ENCODE measurements at regions not wholly inside any gene's neighbourhood (a gene's known extent, or its start where the extent isn't known, plus 50 kb on each side); places are given as distances from the start of the nearest gene placed in this dataset.
A peak's percentile ranks its signal among the peaks of the same experiment; 100 is the strongest.
"Not testable (repeated sequence)": the region's sequence is repeated elsewhere in the genome, so short reads cannot be mapped to it uniquely, and the experiment has no call there.

DNA sequence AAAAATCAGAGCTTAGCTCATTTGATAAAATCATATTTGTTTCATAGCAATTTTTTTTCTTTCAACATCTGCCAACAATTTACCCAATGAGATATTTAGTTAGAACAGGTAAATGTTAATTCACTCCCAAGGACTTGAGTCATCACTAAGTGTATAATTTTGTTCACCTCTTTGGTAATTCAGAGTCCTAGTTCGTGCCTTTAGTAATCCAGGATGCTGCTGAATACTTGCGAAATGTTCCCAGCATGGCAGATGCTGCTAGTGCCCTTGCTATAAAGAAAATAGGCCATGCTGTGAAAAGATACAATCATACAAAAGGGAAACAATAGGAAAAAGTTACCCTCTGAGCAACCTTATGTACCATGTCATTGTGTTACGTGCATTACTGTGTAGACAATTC is 210.5 kb downstream of the CSNK1G3 start:
- DNase-seq: no peak

DNA sequence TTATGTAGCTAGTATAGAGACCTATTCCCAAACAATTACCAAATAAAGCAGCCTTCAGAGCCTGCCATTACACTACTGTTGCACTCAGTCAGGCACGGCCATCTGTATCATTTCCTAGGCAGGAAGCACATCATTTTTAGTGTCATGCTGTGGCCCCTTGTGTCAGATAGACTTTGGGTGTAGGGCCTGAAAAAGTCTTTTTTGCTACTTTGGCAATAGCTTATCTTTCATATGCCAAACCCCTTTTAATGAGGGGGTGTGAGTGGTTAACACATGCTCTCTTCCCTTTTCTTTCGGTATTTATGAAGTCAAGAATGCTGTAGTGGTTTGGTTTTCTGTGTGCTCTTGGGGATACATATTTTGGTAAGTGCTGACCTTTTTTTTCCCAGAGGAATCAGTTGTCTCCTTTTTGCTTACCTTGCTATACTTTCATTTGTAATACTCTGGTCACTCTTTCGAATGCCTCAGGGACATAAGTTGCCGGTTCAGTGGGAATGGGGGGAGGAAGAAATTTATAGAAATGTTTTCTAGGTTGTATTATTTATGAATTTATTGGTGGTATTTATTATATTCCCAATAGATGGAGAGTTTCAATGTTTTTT is 209.8 kb downstream of the CSNK1G3 start:
- no peak for DNase-seq

DNA sequence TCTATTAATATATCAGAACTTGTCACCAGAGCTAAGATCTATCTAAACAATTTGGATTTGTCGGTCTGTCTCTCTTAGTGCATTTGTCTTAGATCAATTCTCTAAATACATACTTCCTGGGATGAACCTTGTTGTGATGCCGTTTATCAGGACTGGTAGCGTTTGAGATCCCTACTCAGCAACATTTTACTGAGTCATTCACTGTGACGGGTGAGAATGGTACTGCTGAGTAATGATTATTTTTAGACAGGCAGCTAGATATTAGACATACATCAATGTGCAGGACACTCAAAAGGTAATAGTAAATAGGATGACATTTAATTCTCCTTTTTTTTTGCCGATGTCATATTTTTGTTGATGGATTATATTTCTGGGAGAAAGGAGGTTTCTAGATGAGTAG is 209.0 kb downstream of the CSNK1G3 start:
- no peak for DNase-seq

DNA sequence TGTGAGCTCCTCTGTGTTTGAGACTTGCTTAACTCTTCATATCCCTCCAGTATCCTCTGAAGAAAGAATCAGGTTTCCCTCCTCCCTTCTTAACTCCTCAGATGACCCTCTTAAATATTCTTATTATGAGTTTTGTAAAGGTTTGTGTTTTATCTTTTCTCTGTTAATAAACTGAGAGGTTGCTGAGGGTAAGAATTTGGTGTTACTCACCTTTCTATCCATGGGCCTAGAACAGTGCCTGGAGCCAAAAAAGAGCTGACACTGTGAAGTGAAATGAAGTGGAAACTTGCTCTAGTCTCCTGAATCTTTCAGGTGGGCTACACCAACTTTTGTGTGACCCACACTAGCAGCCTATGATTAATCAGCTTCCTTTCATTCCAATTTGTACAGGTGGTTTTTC is 208.4 kb downstream of the CSNK1G3 start:
- DNase-seq: no peak

DNA sequence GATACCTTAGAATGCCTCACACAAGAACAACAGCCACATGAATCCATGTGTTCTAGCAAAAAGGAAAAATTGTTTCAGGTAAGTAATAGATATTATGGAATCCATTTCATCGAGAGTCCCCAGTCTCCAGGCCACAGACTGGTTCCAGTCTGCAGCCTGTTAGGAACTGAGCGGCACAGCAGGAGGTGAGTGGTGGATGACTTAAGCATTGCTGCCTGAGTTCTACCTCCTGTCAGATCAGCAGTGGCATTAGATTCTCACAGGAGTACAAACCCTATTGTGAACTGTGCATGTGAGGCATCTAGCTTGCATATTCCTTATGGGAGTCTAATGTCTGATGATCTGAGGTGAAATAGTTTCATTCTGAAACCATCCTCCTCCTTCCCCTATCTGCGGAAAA is 207.0 kb downstream of the CSNK1G3 start:
- no peak for DNase-seq

DNA sequence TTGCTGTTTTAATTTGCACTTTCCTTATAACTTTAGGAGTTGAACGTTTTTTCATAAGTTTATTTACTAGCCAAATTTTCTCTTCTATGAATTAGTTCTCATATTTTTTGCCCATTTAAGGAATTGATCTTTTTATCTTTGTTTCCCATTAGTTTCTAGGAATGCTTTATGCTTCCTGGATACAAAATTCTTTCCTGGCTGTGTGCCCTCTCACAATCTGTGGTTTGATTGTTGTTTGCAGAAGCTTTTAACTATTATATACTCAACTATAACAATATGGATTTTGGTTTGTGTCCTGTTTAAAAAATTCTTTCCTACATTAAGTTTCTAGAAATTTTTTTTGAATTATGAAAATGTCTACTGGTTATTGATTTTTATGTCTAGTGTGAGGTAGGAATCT is 206.3 kb downstream of the CSNK1G3 start:
- DNase-seq: no peak

DNA sequence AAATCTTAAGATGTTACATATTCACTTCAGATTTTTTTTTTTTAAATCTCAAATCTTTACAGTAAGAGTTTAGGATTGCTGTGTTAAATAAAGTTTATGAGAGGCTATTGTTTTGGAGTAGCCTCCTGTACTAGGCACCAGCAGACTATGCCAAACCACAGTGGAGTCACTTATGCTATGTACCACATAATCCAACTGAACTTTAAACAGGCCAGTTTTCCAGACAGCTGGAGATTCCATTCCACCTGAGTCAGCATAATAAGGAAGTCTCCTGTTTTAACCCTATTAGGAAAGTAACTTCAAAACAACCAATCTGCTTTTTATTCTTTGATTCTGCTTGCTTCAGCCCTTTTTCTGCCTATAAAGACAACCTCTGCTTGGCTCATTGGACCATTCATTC is 205.2 kb downstream of the CSNK1G3 start:
- no peak for DNase-seq

DNA sequence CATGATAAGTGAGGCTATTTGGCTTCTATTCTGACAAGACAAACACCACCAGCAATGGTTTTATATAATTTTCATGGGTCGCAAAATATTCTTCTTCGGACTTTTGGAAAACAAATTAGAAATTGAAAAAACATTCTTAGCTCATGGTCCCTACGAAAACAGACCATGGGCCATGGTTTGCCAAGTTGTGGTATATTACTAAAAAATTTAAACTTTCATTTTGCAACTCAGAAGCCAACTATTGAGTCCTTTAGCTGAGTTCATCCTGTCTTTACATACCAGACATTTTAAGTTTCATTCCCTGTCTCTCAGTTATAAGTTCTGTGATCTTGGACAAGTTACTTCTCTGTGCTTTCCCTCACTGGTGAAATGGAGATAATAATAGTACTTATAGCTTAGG is 198.1 kb downstream of the CSNK1G3 start:
- no peak for DNase-seq

DNA sequence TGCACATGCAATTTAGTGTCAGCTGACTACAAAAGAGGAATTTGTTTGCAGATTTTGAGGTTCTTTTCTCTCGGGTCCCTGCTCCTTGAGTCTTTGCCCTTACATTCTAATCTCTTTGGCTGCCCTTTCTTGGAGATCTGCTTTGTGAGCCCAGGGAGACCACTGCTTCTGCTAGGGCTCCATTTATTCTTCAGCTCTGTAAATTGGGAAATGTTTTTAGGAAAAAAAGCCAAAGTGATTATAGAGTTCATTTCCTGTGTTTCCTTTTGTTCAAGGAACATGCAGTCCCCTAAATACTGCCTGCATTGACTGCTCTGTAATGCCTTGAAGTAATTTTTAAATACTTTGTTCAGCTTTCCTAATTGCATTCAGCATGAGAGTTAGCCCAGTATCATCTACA is 197.4 kb downstream of the CSNK1G3 start:
- DNase-seq: no peak

DNA sequence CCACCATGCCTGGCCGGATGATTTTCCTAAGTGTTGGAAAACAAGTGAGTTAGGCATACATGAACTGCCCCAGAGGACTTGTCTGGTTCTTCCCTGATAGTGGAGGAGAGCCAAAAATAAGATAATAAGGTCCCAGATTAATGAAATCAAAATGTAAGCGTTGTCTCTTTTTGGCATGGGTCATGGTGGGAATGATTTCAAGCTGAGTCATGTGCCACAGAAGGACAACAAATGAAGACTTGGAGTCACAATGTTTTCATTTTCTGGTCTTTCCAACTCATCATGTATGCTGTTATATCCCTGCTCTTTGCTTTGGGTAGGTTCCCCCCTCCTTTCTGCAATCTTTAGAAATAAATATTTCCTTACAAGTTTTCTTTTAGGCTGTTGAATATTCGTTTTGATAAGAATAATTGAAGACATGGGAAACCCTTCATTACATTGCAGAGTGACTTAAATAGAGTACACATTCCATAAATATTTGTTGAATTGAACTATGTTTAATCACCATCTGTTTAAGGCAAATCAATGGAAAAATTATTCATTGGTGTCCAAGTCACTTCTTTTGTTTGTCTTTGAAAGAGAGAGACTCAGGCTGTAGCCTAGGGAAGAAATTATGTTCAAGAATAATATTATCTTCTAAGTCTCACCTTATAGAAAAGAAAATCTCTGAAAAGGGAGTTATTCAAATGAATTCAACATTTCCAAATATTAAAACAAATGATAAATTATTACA is 196.3 kb downstream of the CSNK1G3 start:
- no peak for DNase-seq

DNA sequence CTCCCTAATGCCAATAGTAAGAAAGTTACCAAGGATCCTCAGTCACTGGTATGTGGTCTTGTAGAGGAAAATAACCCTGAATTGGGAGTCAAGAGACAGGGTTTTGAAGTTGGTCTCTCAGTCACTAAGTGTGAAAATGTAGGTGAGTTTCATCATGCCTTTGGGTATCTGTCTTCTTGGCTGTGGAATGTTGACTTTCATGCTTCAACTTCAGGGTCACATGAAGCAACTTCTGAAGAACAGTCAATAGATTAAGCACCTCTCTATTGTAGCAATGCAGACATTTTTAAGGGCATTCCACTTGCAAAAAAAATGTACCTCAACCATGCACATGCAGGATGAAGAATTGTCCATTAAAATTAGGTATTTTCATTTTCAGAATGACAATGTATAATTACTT is 194.6 kb downstream of the CSNK1G3 start:
- DNase-seq: no peak

DNA sequence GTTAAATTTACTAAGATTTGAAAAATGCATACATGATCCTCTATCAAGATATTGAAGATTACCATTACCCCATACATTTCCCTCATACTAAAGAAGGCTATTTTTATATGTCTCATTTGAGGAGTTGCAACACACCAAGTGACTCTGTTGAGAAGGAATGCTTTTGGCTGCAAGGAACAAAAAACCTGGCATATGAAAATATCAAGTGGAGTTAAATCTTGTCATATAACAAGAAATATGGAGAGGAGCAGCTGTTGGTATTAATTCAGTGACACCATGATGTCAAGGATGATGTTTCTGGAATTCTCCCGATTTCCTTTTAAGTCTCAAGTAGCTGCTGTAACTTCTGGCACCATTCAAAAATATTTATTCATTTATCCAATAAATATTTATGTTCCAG is 193.8 kb downstream of the CSNK1G3 start:
- no peak for DNase-seq

DNA sequence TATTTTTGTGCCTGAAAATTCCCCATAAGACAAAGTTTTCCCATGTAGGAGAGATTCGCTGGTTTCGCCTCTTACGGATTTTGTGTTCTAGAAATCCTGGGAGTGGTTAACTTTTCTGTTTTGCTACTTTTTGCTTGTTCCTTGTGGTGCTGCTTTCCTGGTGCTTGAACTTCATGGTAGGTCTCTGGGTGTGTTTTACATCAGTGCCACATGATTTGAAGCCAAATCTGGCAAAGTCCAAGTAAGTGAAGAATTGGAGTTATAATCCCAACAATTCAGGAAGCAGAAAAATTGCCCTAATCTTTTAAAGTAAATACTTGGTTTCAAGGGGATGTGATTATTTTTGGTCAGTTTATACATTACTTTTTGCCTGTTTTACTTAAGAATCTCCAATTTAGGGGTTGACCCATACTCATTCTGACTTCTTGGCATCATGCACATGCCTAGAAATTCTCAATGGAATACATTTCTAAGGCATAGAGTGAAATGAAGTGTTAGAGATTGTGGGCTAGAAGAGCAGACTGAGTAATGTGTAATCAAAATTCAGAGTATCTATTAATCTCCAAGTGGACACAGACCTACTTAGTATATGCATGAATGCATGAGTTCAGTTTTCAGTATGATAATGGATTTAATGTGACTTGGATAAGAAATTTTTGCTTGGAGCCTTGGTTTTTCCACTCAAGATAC is 189.7 kb downstream of the CSNK1G3 start:
- no peak for DNase-seq

DNA sequence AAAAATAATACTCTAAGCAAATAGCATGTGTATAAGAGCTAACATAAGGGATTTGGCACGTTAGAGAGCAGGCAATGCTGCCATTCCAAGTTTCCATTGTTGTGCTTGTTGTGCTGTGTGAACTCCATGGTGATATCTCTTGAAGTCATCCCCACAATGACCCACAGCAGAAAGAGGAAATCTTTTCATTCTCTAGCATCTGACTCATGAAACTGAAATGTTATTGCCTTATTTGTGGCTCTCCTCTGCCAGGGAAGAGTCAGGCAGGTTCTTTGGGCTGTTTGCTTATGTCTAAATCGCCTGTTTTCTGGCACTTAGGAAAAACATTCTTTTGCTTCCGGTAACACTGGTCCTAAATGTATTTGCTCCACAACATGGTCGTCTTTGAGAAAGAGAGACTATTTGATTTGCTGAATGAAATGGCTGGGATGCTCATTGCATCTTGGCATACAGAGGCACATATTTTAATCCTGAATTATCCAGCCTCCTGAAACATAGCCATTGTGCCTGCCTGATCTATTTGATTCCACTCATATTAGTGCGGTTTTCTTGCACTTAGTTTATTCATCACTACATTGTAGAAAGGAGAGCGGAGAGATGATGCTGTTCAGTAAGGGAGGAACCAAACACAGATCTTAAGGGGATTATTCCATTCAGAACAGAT is 188.8 kb downstream of the CSNK1G3 start:
- DNase-seq: no peak

DNA sequence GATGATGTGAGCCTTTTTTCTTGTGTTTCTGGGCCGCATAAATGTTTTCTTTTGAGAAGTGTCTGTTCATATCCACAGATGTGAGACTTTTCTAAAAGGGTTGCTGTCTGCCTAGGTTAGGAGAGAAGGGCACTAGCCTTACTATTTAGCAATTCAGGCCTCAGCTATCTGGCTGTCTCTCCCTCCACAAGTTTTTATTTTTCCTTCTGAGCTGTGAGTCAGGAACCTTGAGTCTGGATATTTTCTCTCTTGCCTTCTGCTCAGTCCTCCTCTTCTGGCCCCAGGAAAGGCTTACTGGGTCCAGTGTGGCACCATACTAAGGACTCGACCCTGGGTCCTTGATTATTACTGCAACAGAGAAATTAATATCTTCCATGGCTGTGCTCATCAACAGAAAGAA is 187.6 kb downstream of the CSNK1G3 start:
- DNase-seq: no peak

DNA sequence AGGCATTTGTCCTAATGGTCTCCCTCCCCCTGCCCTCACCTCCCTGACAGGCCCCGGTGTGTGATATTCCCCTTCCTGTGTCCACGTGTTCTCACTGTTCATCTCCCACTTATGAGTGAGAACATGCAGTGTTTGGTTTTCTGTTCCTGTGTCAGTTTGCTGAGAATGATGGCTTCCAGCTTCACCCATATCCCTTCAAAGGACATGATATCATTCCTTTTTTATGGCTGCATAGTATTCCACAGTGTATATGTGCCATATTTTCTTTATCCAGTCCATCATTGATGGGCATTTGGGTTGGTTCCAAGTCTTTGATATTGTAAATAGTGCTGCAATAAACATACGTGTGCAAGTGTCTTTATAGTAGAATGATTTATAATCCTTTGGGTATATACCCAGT is 187.0 kb downstream of the CSNK1G3 start:
- DNase-seq: not testable (repeated sequence)

DNA sequence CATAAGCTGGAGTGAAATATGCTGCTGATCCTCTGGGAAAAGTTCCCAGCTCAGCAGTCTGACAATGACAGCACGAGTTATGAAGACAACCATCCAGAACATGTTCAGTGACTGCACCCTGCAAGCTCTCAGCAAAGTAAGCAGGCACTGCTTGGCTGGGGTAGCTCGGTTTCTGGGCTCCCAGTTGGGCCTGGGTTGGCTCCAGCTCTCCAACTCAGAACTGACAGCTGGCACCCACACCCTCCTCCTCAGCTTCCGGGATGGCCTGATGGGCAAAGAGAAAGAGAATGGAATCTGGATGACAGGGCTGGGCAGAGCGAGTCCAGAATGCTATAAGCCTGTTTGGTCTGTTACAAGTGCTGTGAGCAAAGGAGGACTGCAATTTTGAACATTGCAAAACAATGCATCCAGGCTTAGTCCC is 185.0 kb downstream of the CSNK1G3 start:
- DNase-seq: no peak

DNA sequence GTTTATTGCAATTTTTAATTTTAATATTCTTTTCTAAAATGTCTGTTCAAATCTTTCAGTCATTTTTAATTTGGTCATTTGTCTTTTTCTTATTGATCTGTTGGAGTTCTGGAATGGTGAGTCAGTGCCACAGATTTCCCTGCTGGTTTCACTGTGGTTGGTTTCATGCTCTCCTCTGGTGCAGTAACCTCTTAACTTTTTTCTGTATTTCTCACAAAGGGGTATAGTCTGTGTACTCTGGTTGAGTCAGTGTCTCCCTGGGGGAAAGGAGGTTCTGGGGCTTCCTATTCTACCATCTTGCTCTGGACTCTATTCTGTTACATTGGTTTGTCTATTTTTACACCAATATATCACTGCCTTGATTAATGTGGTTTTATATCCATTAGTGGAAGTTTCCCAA is 178.8 kb downstream of the CSNK1G3 start:
- no peak for DNase-seq

DNA sequence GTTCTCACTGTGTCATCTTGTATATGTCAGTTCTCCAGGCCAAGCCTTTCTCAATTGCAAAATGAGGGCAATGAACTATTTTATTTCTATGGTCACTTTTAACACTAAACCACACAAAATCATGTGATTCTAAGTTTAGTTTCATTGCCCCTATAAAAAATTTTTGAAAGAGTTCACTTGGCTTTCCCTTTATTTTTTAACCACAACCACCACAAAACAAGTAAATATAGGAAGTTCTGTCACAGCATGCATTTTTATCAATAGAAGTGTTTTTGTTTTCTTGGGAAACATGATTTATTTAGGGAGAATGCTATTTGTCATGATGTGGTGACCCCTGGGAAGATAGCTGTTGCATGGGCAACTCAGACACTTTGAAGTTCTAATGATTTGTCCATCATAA is 169.1 kb downstream of the CSNK1G3 start:
- DNase-seq: no peak

DNA sequence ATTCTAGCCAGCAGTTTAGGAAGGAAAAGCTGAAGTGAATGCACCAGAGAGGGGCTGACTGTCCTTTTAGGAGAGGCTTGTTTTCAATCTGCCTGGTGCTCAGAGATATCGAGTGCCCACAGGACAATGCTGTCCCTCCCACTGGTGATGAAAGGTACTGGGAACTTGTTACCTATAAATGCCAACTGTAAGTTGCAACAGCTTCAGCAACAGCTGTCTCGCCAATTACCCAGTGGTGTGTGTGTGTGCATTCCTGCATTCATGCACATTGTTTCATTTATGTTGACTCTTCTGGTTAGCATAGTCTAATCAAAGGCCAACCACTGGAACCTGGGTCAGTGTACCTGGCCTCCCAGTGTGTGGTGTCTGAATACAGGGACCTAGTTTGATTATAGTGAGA is 161.1 kb downstream of the CSNK1G3 start:
- no peak for DNase-seq

DNA sequence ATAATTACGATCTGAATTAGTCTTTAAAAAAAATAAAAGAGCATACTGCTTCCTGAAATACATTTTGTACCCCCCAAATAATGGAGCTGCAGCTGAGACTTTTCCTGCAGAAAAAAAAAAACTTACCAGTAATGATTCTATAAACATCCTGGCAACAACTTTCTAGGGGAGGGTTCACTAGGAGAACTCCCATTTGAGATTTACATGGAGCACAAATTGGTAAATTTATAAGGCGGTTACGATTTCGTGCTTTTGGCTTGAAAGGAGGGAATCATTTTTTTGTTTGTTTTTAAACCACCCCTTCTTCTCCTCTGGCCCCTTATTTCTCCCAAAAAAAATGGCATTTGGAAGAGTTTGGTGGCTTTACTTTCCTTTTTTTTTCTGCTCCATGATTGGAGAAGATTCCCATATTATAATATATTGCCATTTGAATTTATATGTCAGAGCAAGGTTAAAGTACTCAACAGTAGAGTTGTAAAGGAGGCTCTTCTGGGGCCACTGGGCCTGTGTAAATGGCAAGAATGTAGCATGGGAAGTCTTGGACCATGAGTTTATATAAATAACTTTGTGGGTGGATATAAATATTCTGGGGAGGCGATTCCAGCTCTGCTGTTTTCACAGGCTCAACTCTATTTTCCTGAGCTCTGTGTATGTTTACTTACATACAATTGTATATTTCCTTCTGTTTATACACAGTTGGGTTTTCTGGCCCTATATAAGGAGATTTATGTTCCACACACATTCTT is 159.9 kb downstream of the CSNK1G3 start:
- no peak for DNase-seq

DNA sequence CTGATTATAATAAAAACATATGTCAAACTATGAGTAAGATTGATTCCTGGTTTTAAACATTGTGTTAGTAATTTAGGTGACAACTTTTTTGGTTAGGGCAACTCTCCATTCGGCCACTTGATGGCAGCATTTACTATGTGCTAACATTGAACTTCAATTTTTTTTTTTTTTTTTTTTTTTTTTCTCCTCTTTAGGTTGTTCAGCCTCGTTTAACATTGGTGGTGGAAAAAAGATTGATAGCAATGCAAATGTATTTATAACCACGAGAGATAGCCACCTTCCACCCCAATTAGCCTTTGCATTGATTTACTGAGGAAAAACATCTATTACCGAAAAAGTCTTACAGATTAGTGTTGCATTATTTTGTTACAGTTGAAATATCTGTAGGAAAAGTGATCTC is 159.1 kb downstream of the CSNK1G3 start:
- DNase-seq: peak in 1 of 2 donors; percentile 34
